Lower lobe of right lung (tissue), 2 donors: ENCODE measurements at regions not wholly inside any gene's neighbourhood (a gene's known extent, or its start where the extent isn't known, plus 50 kb on each side); places are given as distances from the start of the nearest gene placed in this dataset.

Experiments
- ATAC-seq, 2 donors: fragments of 200-7000 bp; cut with Tn5 transposase; one replicate each; pipeline ENCODE4 v1.9.1; 2020 to 2022; ENCODE audit warnings: mild to moderate bottlenecking in 2 of 2, moderate library complexity in 2 of 2
- DNase-seq: peaks from one replicate; pipeline ENCODE4 v3.0.0-alpha.2; 2020
- H3K27ac ChIP-seq: fragments of 200-600 bp; one replicate; pipeline ENCODE4 v1.8.0; 2022
- H3K27me3 ChIP-seq: fragments of 200-600 bp; one replicate; pipeline ENCODE4 v1.8.0; 2022; ENCODE audit warnings: low read depth
- H3K36me3 ChIP-seq: fragments of 200-600 bp; one replicate; pipeline ENCODE4 v1.8.0; 2022; ENCODE audit warnings: mild to moderate bottlenecking
- H3K4me1 ChIP-seq: fragments of 200-600 bp; one replicate; pipeline ENCODE4 v1.8.0; 2022
- H3K4me3 ChIP-seq: fragments of 200-600 bp; one replicate; pipeline ENCODE4 v1.8.0; 2022; ENCODE audit warnings: mild to moderate bottlenecking
- H3K9me3 ChIP-seq: fragments of 200-600 bp; one replicate; pipeline ENCODE4 v1.8.0; 2022
- intact Hi-C: fragments of 100-400 bp; cut with DNase I; formaldehyde crosslinking; loops from one replicate; pipeline ENCODE4 v1.11.0; 2022
- TF ChIP-seq, protein P1 (sequence below): fragments of 200-600 bp; IDR thresholded peaks from one replicate; pipeline ENCODE4 v1.8.0; 2022; ENCODE audit warnings: antibody characterized with exemption, mild to moderate bottlenecking
- donor health status: DM: no; HTN: yes; CAD: no; lungs with severe emphysema.

DNA sequence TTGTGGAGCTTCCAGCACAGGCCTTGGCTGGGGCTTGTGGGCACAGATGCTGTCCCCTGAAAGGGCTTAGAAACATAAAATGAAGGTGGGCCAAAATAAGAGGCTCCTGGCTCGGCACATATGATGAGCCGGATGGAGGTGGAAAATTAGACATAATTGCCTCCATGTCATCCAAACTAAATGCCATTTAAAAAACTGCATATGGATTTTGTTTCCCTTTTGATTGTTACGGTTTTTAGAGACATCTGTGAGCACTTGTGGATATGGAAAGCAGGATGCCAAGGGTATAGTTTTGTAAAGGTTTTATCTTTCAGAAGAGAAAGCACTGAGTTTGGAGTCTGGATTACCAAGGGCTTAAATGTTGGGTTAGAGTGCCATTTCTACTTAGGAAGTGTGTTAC lies 498.3 kb downstream of the RIT2 start:
- no peak overlapping the region for H3K4me3 ChIP-seq
- H3K27ac ChIP-seq, result no peak overlapping the region
- H3K9me3 ChIP-seq, result no peaks in the 10 kb centered on the region
- intact Hi-C loops, result no loop called here
- TF ChIP-seq, protein P1, sequence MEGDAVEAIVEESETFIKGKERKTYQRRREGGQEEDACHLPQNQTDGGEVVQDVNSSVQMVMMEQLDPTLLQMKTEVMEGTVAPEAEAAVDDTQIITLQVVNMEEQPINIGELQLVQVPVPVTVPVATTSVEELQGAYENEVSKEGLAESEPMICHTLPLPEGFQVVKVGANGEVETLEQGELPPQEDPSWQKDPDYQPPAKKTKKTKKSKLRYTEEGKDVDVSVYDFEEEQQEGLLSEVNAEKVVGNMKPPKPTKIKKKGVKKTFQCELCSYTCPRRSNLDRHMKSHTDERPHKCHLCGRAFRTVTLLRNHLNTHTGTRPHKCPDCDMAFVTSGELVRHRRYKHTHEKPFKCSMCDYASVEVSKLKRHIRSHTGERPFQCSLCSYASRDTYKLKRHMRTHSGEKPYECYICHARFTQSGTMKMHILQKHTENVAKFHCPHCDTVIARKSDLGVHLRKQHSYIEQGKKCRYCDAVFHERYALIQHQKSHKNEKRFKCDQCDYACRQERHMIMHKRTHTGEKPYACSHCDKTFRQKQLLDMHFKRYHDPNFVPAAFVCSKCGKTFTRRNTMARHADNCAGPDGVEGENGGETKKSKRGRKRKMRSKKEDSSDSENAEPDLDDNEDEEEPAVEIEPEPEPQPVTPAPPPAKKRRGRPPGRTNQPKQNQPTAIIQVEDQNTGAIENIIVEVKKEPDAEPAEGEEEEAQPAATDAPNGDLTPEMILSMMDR, result no peak
- ATAC-seq, result no peak
- no peaks in the 10 kb centered on the region for H3K36me3 ChIP-seq
- no peaks in the 10 kb centered on the region for H3K4me1 ChIP-seq
- H3K27me3 ChIP-seq, result no peaks in the 10 kb centered on the region
- DNase-seq, result no peak

DNA sequence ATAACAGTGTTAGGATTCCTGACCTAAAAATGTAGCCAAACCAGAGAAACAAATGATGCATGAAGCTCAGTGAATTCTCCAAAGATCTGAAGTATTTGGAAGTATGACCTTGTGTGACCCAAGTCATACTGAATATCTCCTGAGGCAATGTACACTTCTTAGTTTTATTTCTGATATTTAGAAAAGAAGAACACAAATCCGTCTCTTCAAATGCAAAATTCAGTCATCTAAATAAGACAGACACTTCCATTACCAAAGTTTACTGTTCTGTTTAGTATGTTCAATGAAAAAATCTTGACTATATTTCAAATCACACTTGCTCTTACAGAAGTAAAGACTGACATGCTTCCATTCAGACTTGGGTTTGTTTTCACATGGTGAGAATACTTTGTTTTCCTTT lies 495.7 kb downstream of the RIT2 start:
- no peak overlapping the region for H3K27ac ChIP-seq
- H3K27me3 ChIP-seq, result no peaks in the 10 kb centered on the region
- ATAC-seq (no peak), DNase-seq (no peak)
- H3K4me1 ChIP-seq, result no peaks in the 10 kb centered on the region
- TF ChIP-seq, protein P1, result no peak
- H3K36me3 ChIP-seq, result no peaks in the 10 kb centered on the region
- intact Hi-C loops, result no loop called here
- no peaks in the 10 kb centered on the region for H3K9me3 ChIP-seq
- H3K4me3 ChIP-seq, result no peak overlapping the region

DNA sequence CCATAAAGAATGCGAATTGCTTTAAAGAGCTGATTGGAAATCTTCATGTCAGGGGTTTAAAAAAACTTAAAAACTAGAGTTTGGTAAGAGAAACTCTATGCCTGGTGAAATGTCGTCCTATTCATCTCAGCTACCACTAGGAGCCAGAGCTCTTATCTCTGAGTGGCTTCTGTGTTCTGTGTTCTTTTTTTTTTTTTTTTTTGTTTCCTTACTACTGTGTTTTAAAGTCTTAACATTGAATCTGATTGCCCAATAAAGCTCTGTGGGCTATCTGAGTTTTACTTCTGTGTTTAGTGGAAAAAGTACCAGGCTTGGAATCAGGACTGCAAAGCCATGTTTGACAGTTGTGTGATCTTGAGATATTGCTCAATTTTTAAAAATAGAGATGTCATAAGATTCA lies 494.8 kb downstream of the RIT2 start:
- TF ChIP-seq, protein P1, result no peak
- intact Hi-C loops, result no loop called here
- ATAC-seq, result no peak

DNA sequence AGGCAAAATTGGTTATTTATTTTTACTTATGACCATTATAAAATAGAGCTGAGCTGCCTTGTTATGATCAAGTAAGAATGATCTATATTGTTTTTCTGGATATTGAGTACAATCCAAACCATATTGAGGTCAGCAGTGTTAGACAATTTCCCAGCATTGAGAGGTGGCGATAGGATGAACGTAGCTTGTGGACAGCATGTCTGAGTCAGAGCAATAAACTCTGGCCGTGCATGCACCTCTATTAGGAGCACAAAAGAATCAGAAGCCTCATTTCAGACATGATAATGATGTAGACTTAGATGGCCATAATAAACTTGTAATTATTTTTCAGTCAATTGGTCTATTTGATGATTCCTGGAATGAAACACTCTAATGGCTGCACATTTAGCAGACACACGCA lies 491.6 kb downstream of the RIT2 start:
- Histone ChIP-seq H3K27me3 (no peaks in the 10 kb centered on the region), H3K4me1 (no peaks in the 10 kb centered on the region), H3K36me3 (no peaks in the 10 kb centered on the region), H3K27ac (no peak overlapping the region), H3K4me3 (no peak overlapping the region), H3K9me3 (no peaks in the 10 kb centered on the region)
- intact Hi-C loops, result no loop called here
- ATAC-seq (no peak), DNase-seq (no peak)
- TF ChIP-seq, protein P1, result no peak

More for the DNA sequence above, 494.8 kb downstream of the RIT2 start:
- H3K36me3 ChIP-seq, result no peaks in the 10 kb centered on the region
- no peak for DNase-seq
- H3K4me3 ChIP-seq, result no peak overlapping the region
- no peaks in the 10 kb centered on the region for H3K9me3 ChIP-seq
- H3K27me3 ChIP-seq, result no peaks in the 10 kb centered on the region
- no peaks in the 10 kb centered on the region for H3K4me1 ChIP-seq
- no peak overlapping the region for H3K27ac ChIP-seq

DNA sequence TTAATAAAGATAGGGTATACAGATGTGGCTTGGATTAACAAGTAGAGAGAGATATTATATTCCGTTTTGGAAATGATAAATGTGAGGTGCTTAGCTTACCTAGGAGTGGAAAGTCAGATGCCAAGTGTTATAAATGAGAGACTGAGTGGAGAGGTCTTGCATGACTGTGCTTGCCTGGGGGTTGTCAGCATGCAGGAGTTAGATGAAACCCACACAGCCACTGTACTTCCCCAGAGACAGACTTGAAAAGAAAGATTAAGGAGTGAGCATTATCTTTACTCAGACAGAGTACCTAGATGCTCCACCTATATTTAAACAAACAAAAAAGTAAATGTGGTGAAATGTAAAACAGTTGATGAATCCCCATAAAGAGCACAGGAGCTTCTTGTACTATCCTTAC lies 482.7 kb downstream of the RIT2 start:
- Histone ChIP-seq H3K4me1 (no peaks in the 10 kb centered on the region), H3K36me3 (no peaks in the 10 kb centered on the region), H3K4me3 (no peak overlapping the region), H3K9me3 (no peaks in the 10 kb centered on the region), H3K27me3 (no peaks in the 10 kb centered on the region), H3K27ac (no peak overlapping the region)
- ATAC-seq, result no peak
- DNase-seq, result no peak
- intact Hi-C loops, result no loop called here
- TF ChIP-seq, protein P1, result no peak
